ENCODE measurements at regions not wholly inside any gene's neighbourhood (a gene's known extent, or its start where the extent isn't known, plus 50 kb on each side); places are given as distances from the start of the nearest gene placed in this dataset.

- FAIRE-seq (no peak), ATAC-seq (no peak), DNase-seq (no peak)
- Histone ChIP-seq H3K36me3 (no peaks in the 10 kb centered on the region), H3K27me3 (no peaks in the 10 kb centered on the region), H3K27ac (no peak overlapping the region), H3K9me3 (no peaks in the 10 kb centered on the region), H3K4me3 (no peak overlapping the region), H3K4me1 (peaks cover 3 to 12% (median 9%) of the 10 kb centered on the region in 3 donors)
- WGBS, 2 donors = 80 to 91% methylated on average over 5 of the region's 5 CpGs
- intact Hi-C loops (cut with DNase I) = loop anchor here in 1 of 3 donors (5.0 kb wide), 1 partner anchor 537 kb away; no protein-coding TSS in a partner anchor
- TF ChIP-seq CTCF (IDR thresholded peaks at IDR 0.05) = no peak
Observed at GRCh38 chr17:69605571-69605970, 191.1 kb downstream of the MAP2K6 start.

- Histone ChIP-seq H3K27ac (no peak overlapping the region), H3K36me3 (no peaks in the 10 kb centered on the region), H3K4me1 (peaks cover 3 to 12% (median 9%) of the 10 kb centered on the region in 3 donors), H3K27me3 (no peaks in the 10 kb centered on the region), H3K4me3 (no peak overlapping the region), H3K9me3 (no peaks in the 10 kb centered on the region)
- no peak for FAIRE-seq
- no peak for ATAC-seq
- WGBS, 2 donors = 55 to 60% methylated on average over 5 of the region's 5 CpGs
- no peak for TF ChIP-seq CTCF (IDR thresholded peaks at IDR 0.05)
- intact Hi-C loops (cut with DNase I) = loop anchor here in 1 of 3 donors (5.0 kb wide), 1 partner anchor 536 kb away; no protein-coding TSS in a partner anchor
- no peak for DNase-seq
Observed at GRCh38 chr17:69606142-69606800, 191.8 kb downstream of the MAP2K6 start.

- ATAC-seq (peak; percentile 93 to 97 (median 95)), FAIRE-seq (peak; percentile 37), DNase-seq (peak; percentile 57 to 87 (median 72))
- intact Hi-C loops (cut with DNase I) = loop anchor here in 1 of 3 donors (5.0 kb wide), 1 partner anchor 535 kb away; no protein-coding TSS in a partner anchor
- H3K27ac ChIP-seq = peak overlapping the region in 1 of 4 donors; percentile 1
- no peaks in the 10 kb centered on the region for H3K27me3 ChIP-seq
- H3K4me3 ChIP-seq = no peak overlapping the region
- H3K36me3 ChIP-seq = no peaks in the 10 kb centered on the region
- no peaks in the 10 kb centered on the region for H3K9me3 ChIP-seq
- peak; percentile 58 to 82 (median 70) for TF ChIP-seq CTCF (IDR thresholded peaks at IDR 0.05)
- H3K4me1 ChIP-seq = peaks cover 3 to 12% (median 9%) of the 10 kb centered on the region in 3 donors
- 5 to 10% methylated on average over 6 of the region's 6 CpGs for WGBS, 2 donors
Observed at GRCh38 chr17:69607162-69607834, 192.8 kb downstream of the MAP2K6 start.

GRCh38 chr17:69608141-69608540, 193.6 kb downstream of the MAP2K6 start:
- 75 to 81% methylated on average over 2 of the region's 2 CpGs for WGBS, 2 donors
- no peak for FAIRE-seq
- Histone ChIP-seq H3K4me1 (peaks cover 3 to 12% (median 9%) of the 10 kb centered on the region in 3 donors), H3K27me3 (no peaks in the 10 kb centered on the region), H3K27ac (no peak overlapping the region), H3K4me3 (no peak overlapping the region), H3K9me3 (no peaks in the 10 kb centered on the region), H3K36me3 (no peaks in the 10 kb centered on the region)
- no peak for ATAC-seq
- DNase-seq = no peak
- no peak for TF ChIP-seq CTCF (IDR thresholded peaks at IDR 0.05)
- intact Hi-C loops (cut with DNase I) = loop anchor here in 1 of 3 donors (5.0 kb wide), 1 partner anchor 534 kb away; no protein-coding TSS in a partner anchor
